HCT116 (cell line): ENCODE measurements at regions not wholly inside any gene's neighbourhood (a gene's known extent, or its start where the extent isn't known, plus 50 kb on each side); places are given as distances from the start of the nearest gene placed in this dataset.

Experiments used
- CEBPB ChIP-seq: IDR thresholded peaks from 2 replicates; pipeline ENCODE4 v1.6.1; 2012; ENCODE audit warnings: low read depth
- CTCF ChIP-seq, 3 experiments: fragments of 200-600 bp in 1 of 3; sonication (generic) in 1 of 3; IDR thresholded peaks in 2 of 3; conservative IDR thresholded peaks in 1 of 3; 2 replicates each; pipeline ENCODE4 v1.5.1; 2012 to 2017; ENCODE audit warnings: low read depth in 2 of 3, low read length in 2 of 3, antibody characterized with exemption in 1 of 3, borderline replicate concordance in 1 of 3, control low read depth in 1 of 3, mild to moderate bottlenecking in 1 of 3, mixed read lengths in 1 of 3, mixed run types in 1 of 3, moderate library complexity in 1 of 3; ENCODE audit not compliant: insufficient read depth in 1 of 3
- EZH2 ChIP-seq: fragments of 200-600 bp; sonication (generic); IDR thresholded peaks from 2 replicates; pipeline ENCODE4 v1.6.1; 2017; ENCODE audit warnings: antibody characterized with exemption, mixed run types
- EZH2phosphoT487 ChIP-seq: fragments of 200-600 bp; IDR thresholded peaks from 2 replicates; pipeline ENCODE4 v1.6.1; 2018; ENCODE audit warnings: antibody characterized with exemption, borderline replicate concordance
- JUND ChIP-seq: IDR thresholded peaks from 2 replicates; pipeline ENCODE4 v1.6.1; 2012
- POLR2A ChIP-seq: IDR thresholded peaks from 2 replicates; pipeline ENCODE4 v1.7.0; 2011; ENCODE audit warnings: borderline replicate concordance; ENCODE audit not compliant: insufficient read depth, insufficient read length; ENCODE audit errors: extremely low read depth
- POLR2AphosphoS5 ChIP-seq: IDR thresholded peaks from 2 replicates; pipeline ENCODE4 v1.6.1; 2011; ENCODE audit warnings: mild to moderate bottlenecking, low read depth, low read length, moderate library complexity
- RAD21 ChIP-seq: IDR thresholded peaks from 2 replicates; pipeline ENCODE4 v1.6.1; 2012; ENCODE audit warnings: low read depth, mild to moderate bottlenecking
- REST ChIP-seq: IDR thresholded peaks from 2 replicates; pipeline ENCODE4 v1.6.1; 2012; ENCODE audit warnings: low read depth
- SIN3A ChIP-seq: IDR thresholded peaks from 2 replicates; pipeline ENCODE4 v1.6.1; 2012; ENCODE audit warnings: low read depth
- SRF ChIP-seq: IDR thresholded peaks from 2 replicates; pipeline ENCODE4 v1.6.1; 2012; ENCODE audit warnings: low read depth
- TCF7L2 ChIP-seq: IDR thresholded peaks from 2 replicates; pipeline ENCODE4 v1.7.0; 2011; ENCODE audit warnings: borderline replicate concordance, inconsistent platforms; ENCODE audit not compliant: insufficient read depth, insufficient read length; ENCODE audit errors: extremely low read depth
- TF ChIP-seq, protein P1 (sequence below): IDR thresholded peaks from 2 replicates; pipeline ENCODE4 v1.6.1; 2012

GRCh38 chr11:7168741-7168990 is 79.9 kb downstream of the RBMXL2 start:
- TF ChIP-seq CTCF (IDR thresholded peaks at IDR 0.05 in 2 of 3, conservative IDR thresholded peaks at IDR 0.05 in 1 of 3; ENCODE audit: borderline replicate concordance in 1 of 3, insufficient read depth in 1 of 3, low read depth in 2 of 3, low read length in 2 of 3) (no peak), SIN3A (no peak), POLR2A (no peak), EZH2phosphoT487 (no peak), REST (no peak), SRF (no peak), CEBPB (no peak), TCF7L2 (no peak), EZH2 (no peak), RAD21 (no peak), JUND (no peak), POLR2AphosphoS5 (no peak)
- TF ChIP-seq, protein P1, sequence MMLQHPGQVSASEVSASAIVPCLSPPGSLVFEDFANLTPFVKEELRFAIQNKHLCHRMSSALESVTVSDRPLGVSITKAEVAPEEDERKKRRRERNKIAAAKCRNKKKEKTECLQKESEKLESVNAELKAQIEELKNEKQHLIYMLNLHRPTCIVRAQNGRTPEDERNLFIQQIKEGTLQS, result no peak
